A172 (cell line): ENCODE measurements at regions not wholly inside any gene's neighbourhood (a gene's known extent, or its start where the extent isn't known, plus 50 kb on each side); places are given as distances from the start of the nearest gene placed in this dataset.

Source experiments
- DNase-seq: peaks from one replicate; pipeline ENCODE4 v3.0.0-alpha.2; 2015; ENCODE audit warnings: low spot score

DNA sequence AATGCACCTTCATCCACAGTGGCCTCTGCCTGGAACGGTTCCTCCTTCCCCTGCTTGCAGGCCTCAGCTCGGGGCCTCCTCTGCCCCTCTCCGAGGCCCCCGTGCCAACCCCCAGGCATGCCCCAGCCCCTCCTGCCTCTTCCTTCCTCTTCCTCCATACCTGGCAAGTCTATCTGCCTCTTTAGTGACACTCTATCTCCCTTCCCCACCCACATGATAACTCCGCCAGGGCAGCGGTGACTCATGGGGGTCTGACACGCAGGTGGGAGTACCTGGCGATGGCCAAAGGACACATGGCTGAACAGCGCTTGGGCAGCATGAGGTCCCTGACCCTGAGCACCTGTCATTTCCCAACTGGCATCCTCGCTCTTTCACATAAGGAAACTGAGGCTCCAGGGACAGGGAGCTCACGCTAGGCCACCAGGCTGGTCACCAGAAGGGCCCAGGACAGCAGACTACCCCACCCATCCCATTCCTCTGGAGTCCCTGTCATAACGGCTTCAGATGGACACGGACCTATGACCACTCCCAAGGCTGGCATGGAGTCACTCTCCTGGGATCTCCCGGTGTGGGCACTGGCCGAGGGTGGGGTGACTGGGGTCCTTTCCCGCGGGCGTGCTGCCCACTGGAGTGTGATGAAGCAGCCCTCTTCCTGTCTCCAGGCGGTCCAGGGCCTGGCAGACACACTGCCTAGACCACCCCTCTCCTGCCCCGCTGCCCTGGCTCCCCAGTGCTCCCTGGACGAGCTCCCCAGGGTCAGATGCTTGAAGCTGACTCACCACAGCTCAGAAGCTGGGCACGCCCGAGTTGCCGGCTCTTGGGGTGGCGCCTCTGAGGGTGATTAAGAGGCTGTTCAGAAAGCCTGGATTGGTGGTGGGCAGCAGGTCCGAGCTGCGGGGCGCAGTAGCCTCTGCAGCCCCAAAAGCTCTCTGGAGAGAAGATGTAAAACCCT, 100.6 kb downstream of the ENGASE start:
- DNase-seq: peak; percentile 85

DNA sequence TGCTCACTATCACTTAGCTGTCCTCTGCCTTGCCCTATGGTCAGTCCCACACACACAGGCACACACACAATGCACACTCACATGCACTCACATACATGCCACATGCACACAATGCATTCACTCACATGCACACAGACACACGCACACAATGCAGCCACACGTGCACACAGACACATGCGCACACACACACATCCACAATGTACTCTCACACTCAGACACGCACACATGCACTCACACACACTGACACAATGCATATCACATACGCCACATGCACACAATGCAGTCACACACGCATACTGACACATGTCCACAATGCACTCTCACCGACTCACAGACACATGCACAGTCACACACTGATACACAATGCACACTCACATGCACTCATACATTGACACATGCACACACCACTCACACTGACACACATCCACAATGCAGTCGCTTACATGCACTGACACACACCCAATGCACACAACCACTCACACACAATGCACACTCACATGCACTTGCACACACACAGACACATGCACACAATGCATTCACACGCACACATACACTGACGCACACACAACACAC, 99.7 kb downstream of the ENGASE start:
- DNase-seq: no peak

DNA sequence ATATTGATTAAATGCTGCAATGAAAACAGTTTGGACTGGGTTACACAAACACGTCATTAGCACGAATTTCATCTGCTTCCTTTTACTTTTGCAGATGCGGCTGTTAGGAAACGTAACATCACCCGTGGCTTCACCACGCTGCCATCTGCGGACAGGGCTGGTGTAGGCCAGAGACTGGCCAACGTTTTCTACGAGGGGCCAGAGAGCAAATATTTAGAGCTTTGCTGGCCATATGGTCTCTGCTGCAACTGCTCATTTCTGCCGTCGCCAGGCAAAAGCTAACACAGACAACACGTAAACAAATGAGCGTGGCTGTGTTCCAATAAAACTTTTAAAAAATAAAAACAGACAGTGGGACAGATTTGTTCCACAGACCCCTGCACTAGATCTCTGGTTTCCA, 96.6 kb downstream of the ENGASE start:
- DNase-seq: no peak

DNA sequence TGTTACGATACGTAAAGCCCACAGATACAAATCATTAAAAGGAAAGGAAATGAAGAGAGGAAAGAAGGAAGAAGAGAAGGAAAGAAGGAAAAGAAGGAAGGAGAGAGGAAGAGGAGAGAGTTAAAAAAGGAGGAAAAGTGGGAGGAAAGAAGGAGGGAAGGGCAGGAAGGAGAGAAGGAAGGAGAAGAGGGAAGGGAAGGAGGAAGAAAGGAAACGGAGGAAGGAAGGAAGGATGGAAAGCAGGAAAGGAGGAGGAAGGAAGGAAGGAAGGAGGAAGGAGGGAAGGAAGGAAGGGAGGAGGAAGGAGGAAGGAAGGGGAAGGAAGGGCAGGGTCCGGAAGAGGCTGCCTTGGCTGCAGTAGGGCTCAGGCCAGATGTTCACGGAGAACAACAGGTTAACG, 95.2 kb downstream of the ENGASE start:
- DNase-seq: no peak

DNA sequence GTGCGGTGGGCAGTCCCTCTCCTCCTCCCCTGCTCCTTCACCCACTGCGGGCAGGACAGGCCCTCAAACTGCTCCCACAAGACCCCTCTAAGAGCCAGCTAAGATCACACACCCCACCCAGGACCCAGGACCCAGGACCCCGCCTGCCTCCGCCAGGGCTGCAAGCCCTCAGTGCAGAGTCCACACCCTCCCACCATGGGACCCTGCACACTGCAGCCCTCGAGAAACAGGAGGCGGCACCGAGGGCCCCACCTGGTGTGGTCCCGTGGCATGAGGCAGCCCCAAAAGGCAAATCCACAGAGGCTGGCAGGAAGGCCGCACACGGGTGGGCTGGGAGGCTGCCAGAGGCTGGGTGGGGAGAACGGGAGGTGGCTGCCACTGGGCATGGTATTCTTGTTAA, 94.7 kb downstream of the ENGASE start:
- DNase-seq: no peak

DNA sequence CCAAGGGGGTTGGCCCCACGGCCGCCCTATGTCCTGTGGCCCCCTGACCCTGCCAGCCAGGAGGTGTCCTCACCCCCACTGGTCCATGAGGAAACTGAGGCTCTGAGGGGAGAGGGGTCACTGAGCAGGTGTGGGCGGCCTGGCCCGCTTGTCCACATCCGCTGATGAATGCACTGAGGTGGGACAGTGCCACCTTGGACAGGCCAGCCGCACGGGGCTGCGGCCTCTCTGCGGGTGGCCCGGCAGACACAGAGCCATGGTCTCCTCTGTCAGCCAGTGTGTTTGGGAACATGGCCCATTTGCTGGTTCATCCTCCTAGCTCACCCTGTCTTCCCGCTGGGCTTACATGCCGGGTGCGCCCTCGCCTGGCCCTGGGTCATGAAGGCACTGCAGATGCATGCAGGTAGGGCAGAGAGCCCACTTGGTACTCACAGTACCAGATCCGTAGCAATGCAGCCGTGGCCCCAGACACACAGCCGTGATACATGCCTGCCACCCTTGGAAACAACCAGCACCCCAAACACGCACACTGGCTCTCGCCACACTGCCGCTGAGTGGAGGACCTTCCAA, 93.9 kb downstream of the ENGASE start:
- no peak for DNase-seq

DNA sequence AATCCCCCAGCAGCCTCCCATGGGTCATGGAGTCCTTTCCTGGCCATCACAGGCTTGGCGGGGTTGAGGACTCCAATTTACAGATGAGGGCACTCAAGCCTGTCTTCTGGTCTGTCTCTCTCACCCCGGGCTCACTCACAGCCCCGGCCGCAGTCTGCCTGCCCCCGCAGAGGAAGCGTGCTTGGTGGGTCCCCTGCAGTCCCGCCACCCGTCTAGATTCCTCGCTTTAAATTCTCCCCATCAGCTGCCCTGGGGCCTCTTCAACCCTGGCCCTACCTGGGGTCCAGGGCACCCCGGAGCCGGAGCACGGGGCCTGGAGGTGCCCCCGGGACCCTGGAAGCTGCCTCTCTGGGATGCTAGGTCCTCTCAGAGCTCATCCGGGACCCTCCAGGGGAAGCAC, 92.9 kb downstream of the ENGASE start:
- DNase-seq: no peak

DNA sequence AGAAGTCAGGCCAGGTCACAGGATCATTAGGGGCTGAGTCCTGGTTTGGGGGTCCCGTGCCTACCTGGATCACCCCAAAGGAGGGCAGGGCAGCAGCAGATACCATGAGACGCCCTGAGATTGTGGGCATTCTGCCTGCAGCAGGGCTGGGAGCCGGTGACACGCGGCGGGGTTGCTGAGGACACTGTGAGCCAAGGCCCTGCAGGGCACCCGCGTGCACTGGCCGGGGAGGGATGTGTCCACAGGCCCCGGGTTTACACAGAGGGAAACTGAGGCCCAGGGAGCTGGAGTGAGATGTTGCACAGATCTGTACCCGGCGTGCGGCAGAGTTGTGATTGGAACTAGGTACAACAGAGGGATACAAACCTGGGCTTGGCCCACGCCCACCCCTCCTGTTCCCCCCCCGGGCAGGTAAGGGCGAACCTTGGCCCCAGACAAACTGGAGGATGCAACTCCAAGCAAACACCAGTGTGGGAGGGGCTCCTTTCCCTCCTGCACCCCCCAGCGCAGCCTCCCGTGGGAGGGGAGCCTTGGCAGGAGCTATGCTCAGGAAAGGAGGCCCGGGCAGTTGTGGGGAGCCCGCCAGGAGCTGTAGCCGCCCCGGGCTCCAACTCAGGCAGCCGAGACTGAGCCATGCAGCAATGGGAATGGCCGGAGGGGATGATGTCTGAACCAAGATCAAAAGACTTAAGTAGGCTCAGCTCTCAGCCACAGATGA, 91.3 kb downstream of the ENGASE start:
- no peak for DNase-seq

DNA sequence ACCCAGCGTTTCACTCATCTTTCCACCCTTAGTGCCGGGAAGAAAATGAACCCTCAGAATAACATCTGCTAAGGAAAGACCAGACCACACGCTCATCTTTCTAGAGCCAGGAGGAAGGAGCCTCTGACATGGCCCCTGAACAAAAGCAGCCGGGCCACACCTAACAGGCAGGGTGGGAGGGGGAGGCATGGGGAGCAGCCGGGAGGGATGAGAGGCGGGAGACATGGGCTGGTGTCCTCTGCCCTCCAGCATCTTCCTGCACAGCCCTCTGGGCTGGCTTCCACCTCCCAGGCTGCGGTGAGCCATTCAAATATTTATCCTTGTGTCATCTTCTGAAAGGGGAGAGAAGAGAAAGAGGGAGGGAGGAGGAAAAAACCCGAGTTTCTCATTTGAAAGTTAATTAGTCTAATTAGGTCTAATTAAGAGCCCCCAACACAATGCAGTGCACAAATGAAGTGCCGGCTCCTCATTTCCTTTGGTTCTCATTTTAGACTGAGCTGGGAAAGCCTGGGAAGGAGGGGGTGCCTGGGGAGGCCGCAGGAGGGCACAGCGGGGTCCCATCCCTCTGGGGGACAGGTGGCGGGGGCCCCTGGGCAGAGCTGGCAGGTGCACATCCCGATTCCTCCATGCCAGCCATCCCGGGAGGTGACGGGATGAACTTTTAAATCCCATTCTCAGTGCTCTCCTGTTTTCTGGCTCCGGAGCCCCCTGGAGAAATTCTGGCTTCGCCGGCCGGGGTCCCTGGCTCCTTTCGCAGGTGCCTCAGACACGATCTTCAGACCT, 90.5 kb downstream of the ENGASE start:
- DNase-seq: no peak

DNA sequence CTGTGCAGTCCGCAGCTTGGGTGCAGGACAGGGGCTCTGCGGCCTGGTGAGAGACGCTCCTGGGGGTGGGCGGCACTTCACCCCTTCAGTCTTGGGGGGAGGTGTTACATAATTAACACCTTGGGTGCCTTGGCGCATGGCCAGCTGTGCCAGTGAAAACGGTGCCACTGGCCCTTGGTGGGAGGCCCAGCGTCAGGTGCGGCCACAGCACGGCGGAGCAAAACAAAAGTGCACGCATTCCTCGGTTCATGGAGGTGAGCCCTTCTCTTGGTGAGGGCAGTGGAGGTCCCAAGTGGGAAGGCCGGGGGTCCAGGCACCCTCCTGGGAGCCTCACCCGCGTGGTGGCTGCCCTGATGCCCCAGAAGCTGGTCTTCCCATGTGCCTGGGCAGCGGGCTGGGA, 89.8 kb downstream of the ENGASE start:
- DNase-seq: no peak

DNA sequence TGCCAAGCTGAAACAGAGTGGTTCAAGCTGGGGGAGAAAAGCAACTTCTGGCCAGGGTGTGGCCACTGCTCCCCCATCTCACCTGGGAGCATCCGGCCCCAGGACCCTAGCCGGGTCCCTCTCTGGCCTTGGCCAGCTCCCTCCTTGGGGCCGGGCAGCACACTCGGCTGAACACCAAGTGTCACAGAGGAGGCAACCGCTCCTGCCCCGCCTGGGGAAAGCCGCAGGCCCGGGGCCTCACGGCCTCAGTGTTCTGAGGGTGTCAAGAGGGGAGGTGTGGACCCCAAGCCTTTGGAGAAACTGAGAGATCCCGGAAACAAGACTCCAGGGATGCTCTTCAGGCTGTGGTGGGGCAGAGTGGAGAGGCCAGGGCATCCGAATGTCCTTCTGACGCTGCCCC, 88.4 kb downstream of the ENGASE start:
- DNase-seq: no peak

DNA sequence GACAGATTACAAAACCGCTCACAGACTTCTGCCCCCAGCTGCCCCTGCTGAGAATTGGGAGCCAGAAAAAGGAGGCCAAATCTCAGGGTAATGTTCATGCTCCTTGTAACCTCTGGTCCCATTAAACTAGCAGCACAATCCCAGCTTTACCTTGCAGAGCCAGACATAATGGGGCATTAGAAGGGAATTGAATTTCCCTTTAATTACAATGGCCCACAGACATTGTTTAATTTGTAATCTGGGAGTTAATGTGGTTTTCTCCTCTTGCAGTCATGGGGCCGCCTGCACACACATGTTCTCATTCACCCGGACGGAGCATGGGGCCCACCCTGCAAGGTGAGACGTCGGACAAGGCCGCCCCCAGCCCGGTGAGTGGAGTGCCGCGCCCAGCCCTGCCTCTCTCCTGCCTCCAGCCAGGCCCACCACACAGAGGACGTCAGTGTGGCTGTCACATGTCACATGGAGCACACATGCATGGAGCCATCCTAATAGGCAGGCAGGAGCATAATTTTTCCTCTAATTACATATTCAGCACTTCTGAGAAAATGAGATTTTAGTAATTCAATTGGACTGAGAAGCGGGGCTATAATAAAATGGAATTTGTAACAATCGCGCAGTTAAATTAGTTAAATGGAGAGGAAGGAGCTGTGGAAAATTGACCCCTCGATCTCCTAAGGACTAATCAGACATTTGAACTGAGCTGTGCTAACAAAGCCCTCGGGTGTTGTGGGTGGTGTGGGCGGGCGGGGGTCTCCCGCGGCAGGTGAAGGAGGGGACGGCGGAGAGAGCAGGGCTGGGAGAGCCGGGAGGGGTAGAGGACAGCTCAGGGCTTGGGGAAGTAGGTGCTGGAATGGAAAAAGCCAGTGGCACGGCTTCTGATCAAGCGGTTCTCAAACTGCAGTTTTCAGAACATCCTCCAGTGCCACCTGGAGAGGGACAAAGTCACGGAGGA, 87.7 kb downstream of the ENGASE start:
- DNase-seq: no peak

DNA sequence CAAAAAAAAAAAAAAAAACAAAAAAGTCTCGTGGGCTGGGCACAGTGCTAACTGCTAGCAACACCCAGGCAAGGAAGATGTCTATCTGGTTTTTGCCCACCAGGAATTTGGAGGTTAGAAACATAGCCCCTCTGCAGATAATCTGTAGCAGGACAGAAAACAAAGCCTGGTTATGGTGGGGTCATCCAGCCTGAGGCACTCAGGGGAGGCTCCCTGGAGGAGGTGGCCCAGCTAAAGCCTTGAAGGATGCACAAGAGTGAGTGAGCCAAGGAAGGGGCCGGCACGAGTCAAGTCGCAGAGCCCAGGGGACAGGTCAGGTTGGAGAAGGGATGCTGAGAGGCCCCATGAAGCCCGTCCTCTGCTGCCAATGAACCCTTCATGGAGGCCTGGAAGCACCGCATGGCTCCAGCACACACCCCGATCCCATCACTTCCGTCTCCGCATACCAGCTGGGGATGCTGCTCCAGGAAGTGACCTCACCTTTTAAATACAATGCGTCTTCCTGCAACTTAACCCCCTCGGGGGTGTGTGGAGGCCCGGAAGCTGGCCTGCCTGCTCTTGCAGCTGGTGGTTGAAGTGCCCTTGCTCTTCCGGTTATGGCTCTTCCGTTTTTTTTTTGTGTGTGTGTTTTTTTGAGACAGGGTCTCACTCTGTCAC, 86.5 kb downstream of the ENGASE start:
- peak; percentile 66 for DNase-seq

DNA sequence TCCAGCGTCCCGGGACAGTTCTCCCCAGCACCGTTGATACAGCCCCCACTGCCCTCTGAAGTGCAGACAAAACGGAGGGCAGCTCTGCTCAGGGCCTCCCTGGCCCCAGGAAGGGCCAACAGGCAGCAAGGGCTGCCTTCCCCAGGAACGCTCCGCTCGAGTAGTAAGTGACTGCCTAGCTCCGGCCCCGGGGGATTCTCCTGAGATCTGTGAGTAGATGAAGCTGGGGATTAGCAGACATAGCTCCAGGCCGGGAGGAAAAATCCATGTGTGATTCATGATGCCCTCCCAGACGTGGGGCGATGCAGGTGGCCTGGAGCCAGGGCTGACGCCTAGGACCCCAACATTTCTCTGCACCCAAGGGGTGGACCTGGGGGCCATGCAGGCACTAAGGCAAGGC, 85.3 kb downstream of the ENGASE start:
- no peak for DNase-seq

DNA sequence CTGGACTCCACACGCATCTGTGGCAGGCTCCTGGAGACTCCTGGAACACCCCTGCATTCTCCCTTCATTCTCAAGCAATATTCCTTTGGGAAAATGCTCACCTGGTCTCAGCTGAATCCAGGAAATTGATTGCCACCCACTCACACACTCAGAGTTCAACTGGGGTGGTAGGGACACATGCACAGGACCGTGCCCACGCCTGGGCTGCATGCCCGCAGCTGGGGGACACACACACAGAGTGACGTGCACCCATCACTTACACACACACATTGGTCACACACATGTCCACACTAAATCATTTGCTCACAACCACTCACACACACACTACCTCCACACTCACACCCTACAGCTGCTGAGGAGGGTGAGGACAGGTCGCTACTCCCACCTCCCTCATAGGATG, 84.8 kb downstream of the ENGASE start:
- DNase-seq: no peak

DNA sequence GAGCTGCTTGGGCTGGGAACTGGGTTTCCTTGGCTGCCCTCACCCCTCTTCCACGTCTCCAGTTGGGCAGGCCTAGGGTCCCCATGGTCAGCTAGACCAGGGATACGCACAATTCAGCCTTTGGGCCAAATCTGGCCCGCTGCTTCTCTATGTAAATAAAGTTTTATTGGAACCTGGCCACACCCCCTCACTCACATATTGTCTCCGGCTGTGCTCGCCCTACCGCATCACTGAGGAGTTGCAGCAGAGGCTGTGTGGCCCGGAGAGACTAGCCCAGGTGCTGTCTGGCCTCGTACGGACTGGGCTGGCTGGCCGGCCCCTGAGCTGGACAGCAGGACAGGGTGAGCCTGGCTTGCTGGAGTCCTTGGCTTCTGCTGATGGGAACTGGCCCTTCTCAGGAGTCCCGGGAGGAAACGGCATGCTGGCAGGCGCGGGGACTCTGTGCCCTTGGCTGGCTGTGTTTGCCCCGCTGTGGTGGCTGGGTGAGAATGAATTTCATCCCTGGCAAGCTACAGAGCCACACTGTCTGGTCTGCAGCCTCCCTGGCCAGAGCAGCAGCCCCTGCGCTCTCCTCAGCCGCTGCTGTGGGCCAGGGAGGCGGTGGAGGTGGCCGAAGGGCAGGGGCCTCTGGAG, 82.0 kb downstream of the ENGASE start:
- DNase-seq: no peak

DNA sequence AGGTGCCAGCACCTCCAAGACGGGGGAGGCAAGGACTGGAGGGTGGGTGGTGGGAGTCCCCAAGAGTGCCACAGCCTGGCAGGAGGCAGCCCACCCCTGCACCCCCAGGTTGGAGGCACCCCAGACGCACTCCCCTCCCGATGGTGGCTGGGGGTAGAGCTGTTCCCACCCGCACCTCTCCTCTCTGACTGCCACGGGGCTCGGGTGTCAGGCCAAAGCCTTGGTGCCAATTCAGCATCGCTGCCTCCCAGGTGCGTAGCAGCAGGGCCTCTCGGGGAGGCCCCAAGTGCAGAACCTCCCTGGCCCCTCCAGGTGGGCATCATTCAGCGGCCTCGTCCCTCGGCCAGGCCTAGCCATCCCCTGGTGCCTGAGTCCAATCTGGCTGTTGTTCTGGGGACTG, 81.1 kb downstream of the ENGASE start:
- DNase-seq: no peak

DNA sequence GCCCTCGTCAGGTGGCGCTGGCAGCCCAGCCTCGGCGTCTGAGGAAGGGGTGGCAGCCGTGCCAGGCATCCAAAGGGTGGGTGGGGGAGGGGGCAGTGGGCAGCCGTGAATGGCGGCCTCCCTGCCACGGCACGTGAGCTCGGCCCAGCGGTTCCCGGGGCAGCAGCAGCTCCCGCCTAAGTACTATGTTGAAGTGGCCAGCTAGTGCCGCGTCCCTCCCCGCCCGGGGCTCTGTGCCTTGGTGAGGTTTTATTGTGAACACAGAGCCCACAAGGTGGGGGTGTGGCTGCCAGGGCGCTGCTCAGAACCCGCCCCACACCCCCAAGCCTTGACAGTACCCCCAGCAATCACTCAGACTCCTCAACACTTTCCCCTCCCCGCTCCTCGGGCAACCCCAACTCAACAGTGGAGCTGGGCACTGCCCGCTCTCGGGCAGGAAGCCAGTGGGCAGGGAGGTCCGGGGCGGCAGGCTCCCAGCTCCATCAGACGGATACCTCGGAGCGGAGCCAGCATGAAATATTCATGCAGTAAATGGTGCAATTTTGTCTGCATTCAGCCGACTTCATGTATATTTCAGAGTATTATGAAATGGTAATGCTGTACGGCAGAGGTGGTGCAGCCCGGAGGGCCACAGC, 80.4 kb downstream of the ENGASE start:
- DNase-seq: no peak

DNA sequence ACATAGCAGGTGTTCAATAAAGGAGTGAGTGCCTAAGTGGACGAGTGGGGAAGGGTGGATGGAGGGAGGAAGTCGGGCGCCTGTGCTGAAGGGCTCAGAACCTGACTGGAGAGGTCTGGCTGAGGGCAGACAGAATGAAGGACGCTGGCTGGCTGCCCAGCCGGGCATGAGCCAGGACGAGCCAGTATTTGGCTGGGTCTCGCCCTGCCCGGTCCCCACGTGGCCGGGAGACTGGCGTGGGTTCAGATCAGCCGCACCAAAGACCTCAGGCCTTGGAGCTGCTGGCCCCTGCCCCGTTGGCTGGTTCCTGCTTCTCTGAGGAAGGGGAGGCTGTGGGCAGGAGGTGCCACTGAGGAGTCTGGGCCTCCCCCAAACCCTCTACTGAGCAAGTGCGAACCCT, 79.8 kb downstream of the ENGASE start:
- DNase-seq: no peak
